Nucleus accumbens (tissue), 56 donors: ENCODE measurements at regions not wholly inside any gene's neighbourhood (a gene's known extent, or its start where the extent isn't known, plus 50 kb on each side); places are given as distances from the start of the nearest gene placed in this dataset.
"Not testable (repeated sequence)": the region's sequence is repeated elsewhere in the genome, so short reads cannot be mapped to it uniquely, and the experiment has no call there.

Experiments used
- DNase-seq, 56 donors: peaks; one replicate each; lab custom pipeline; 2025; lab: John Stamatoyannopoulos, UW

- no peak for DNase-seq
These were observed 516.4 kb upstream of the BOD1L1 start for GRCh38 chr4:14143892-14144291.

GRCh38 chr4:14149176-14150053 lies 521.9 kb upstream of the BOD1L1 start:
- DNase-seq: peak in 12 of 56 donors; percentile 2 to 61 (median 12)

- DNase-seq: no peak
These were observed 523.6 kb upstream of the BOD1L1 start for GRCh38 chr4:14151101-14151500.

- DNase-seq: no peak
These were observed 525.5 kb upstream of the BOD1L1 start for GRCh38 chr4:14152834-14153519.

GRCh38 chr4:14155803-14156202 lies 528.3 kb upstream of the BOD1L1 start:
- no peak for DNase-seq

GRCh38 chr4:14157262-14157661 lies 529.7 kb upstream of the BOD1L1 start:
- DNase-seq: no peak

GRCh38 chr4:14165222-14165920 lies 537.8 kb upstream of the BOD1L1 start:
- no peak for DNase-seq

GRCh38 chr4:14167876-14168510 lies 540.5 kb upstream of the BOD1L1 start:
- no peak for DNase-seq

- peak in 3 of 56 donors; percentile 3 to 9 (median 9) for DNase-seq
These were observed 541.4 kb upstream of the BOD1L1 start for GRCh38 chr4:14168919-14169318.

- DNase-seq: no peak
These were observed 541.9 kb upstream of the BOD1L1 start for GRCh38 chr4:14169460-14169859.

- not testable (repeated sequence) for DNase-seq
These were observed 542.4 kb upstream of the BOD1L1 start for GRCh38 chr4:14169940-14170339.

- DNase-seq: no peak
These were observed 549.1 kb upstream of the BOD1L1 start for GRCh38 chr4:14176613-14177012.

- no peak for DNase-seq
These were observed 550.5 kb upstream of the BOD1L1 start for GRCh38 chr4:14177987-14178386.

- no peak for DNase-seq
These were observed 550.9 kb upstream of the BOD1L1 start for GRCh38 chr4:14178421-14178820.

- no peak for DNase-seq
These were observed 552.6 kb upstream of the BOD1L1 start for GRCh38 chr4:14180166-14180565.

- no peak for DNase-seq
These were observed 553.6 kb upstream of the BOD1L1 start for GRCh38 chr4:14180983-14181601.

- no peak for DNase-seq
These were observed 554.6 kb upstream of the BOD1L1 start for GRCh38 chr4:14182148-14182547.

- DNase-seq: peak in 12 of 56 donors; percentile 1 to 20 (median 4)
These were observed 556.7 kb upstream of the BOD1L1 start for GRCh38 chr4:14184265-14184664.

- no peak for DNase-seq
These were observed 557.2 kb upstream of the BOD1L1 start for GRCh38 chr4:14184767-14185166.

GRCh38 chr4:14188214-14188613 lies 560.7 kb upstream of the BOD1L1 start:
- DNase-seq: no peak
